HepG2 (cell line): ENCODE measurements at regions not wholly inside any gene's neighbourhood (a gene's known extent, or its start where the extent isn't known, plus 50 kb on each side); places are given as distances from the start of the nearest gene placed in this dataset.

Experiments
- NCOR1 ChIP-seq: fragments of 200-600 bp; sonication (generic); IDR thresholded peaks from 2 replicates; pipeline ENCODE4 v1.7.0; 2017; ENCODE audit warnings: antibody characterized with exemption, low read length, borderline replicate concordance
- NR3C1 ChIP-seq: sonication (generic); formaldehyde crosslinking; IDR thresholded peaks from 2 replicates; pipeline ENCODE4 v1.4.0; 2020; ENCODE audit warnings: missing genetic modification reagents
- RBM39 ChIP-seq: fragments of 200-400 bp; formaldehyde crosslinking; IDR thresholded peaks from one replicate; pipeline ENCODE4 v1.6.1; 2018; ENCODE audit warnings: antibody characterized with exemption, mild to moderate bottlenecking, low read depth, low read length; ENCODE audit not compliant: poor library complexity, severe bottlenecking
- RORA ChIP-seq: sonication (generic); formaldehyde crosslinking; IDR thresholded peaks from 2 replicates; pipeline ENCODE4 v1.5.0; 2020; ENCODE audit warnings: mild to moderate bottlenecking, missing genetic modification reagents, moderate library complexity
- TMF1 ChIP-seq: sonication (generic); formaldehyde crosslinking; IDR thresholded peaks from 2 replicates; pipeline ENCODE4 v1.8.1; 2022; ENCODE audit warnings: low read depth, missing genetic modification reagents
- ZNF12 ChIP-seq: sonication (generic); formaldehyde crosslinking; IDR thresholded peaks from 2 replicates; pipeline ENCODE4 v1.5.0; 2020; ENCODE audit warnings: missing genetic modification reagents
- ZNF431 ChIP-seq: sonication (generic); formaldehyde crosslinking; IDR thresholded peaks from 2 replicates; pipeline ENCODE4 v1.9.0; 2022; ENCODE audit warnings: missing genetic modification reagents, low read depth, mild to moderate bottlenecking, borderline replicate concordance
- TF ChIP-seq, protein P1 (sequence below): sonication (generic); formaldehyde crosslinking; IDR thresholded peaks from 2 replicates; pipeline ENCODE4 v1.9.0; 2022; ENCODE audit warnings: low read depth, missing genetic modification reagents
- TF ChIP-seq, protein P2 (sequence below): IDR thresholded peaks from 2 replicates; pipeline ENCODE4 v1.6.1; 2016; ENCODE audit warnings: low read depth, control low read depth
- TF ChIP-seq, protein P3 (sequence below): sonication (generic); formaldehyde crosslinking; IDR thresholded peaks from 2 replicates; pipeline ENCODE4 v1.5.0; 2020; ENCODE audit warnings: mild to moderate bottlenecking, missing genetic modification reagents, moderate library complexity
- TF ChIP-seq, protein P4 (sequence below): sonication (generic); formaldehyde crosslinking; IDR thresholded peaks from 2 replicates; pipeline ENCODE4 v1.8.1; 2023; ENCODE audit warnings: mild to moderate bottlenecking, missing genetic modification reagents

- TF ChIP-seq ZNF12 (CRISPR knock-in tag) (peak; percentile 70; the same call in 1 of the 2 replicates), RBM39 (no peak), TMF1 (CRISPR knock-in tag) (no peak), RORA (CRISPR knock-in tag) (no peak), NCOR1 (peak; percentile 94), ZNF431 (CRISPR knock-in tag) (no peak), NR3C1 (CRISPR knock-in tag) (no peak)
- TF ChIP-seq, protein P1, sequence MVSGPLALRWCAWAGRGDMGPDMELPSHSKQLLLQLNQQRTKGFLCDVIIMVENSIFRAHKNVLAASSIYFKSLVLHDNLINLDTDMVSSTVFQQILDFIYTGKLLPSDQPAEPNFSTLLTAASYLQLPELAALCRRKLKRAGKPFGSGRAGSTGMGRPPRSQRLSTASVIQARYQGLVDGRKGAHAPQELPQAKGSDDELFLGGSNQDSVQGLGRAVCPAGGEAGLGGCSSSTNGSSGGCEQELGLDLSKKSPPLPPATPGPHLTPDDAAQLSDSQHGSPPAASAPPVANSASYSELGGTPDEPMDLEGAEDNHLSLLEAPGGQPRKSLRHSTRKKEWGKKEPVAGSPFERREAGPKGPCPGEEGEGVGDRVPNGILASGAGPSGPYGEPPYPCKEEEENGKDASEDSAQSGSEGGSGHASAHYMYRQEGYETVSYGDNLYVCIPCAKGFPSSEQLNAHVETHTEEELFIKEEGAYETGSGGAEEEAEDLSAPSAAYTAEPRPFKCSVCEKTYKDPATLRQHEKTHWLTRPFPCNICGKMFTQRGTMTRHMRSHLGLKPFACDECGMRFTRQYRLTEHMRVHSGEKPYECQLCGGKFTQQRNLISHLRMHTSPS: no peak; the same call in 1 of the 2 replicates
- TF ChIP-seq, protein P2, sequence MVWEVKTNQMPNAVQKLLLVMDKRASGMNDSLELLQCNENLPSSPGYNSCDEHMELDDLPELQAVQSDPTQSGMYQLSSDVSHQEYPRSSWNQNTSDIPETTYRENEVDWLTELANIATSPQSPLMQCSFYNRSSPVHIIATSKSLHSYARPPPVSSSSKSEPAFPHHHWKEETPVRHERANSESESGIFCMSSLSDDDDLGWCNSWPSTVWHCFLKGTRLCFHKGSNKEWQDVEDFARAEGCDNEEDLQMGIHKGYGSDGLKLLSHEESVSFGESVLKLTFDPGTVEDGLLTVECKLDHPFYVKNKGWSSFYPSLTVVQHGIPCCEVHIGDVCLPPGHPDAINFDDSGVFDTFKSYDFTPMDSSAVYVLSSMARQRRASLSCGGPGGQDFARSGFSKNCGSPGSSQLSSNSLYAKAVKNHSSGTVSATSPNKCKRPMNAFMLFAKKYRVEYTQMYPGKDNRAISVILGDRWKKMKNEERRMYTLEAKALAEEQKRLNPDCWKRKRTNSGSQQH (CRISPR knock-in tag): 0 out of 2 replicates have a peak, but pooled peaks have one; percentile 47
- TF ChIP-seq, protein P3, sequence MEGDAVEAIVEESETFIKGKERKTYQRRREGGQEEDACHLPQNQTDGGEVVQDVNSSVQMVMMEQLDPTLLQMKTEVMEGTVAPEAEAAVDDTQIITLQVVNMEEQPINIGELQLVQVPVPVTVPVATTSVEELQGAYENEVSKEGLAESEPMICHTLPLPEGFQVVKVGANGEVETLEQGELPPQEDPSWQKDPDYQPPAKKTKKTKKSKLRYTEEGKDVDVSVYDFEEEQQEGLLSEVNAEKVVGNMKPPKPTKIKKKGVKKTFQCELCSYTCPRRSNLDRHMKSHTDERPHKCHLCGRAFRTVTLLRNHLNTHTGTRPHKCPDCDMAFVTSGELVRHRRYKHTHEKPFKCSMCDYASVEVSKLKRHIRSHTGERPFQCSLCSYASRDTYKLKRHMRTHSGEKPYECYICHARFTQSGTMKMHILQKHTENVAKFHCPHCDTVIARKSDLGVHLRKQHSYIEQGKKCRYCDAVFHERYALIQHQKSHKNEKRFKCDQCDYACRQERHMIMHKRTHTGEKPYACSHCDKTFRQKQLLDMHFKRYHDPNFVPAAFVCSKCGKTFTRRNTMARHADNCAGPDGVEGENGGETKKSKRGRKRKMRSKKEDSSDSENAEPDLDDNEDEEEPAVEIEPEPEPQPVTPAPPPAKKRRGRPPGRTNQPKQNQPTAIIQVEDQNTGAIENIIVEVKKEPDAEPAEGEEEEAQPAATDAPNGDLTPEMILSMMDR (CRISPR knock-in tag): no peak
- TF ChIP-seq, protein P4, sequence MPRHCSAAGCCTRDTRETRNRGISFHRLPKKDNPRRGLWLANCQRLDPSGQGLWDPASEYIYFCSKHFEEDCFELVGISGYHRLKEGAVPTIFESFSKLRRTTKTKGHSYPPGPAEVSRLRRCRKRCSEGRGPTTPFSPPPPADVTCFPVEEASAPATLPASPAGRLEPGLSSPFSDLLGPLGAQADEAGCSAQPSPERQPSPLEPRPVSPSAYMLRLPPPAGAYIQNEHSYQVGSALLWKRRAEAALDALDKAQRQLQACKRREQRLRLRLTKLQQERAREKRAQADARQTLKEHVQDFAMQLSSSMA (CRISPR knock-in tag): no peak
These were observed 151.3 kb upstream of the LPP start for GRCh38 chr3:188002626-188003138.
